ENCODE measurements at regions not wholly inside any gene's neighbourhood (a gene's known extent, or its start where the extent isn't known, plus 50 kb on each side); places are given as distances from the start of the nearest gene placed in this dataset.

DNA sequence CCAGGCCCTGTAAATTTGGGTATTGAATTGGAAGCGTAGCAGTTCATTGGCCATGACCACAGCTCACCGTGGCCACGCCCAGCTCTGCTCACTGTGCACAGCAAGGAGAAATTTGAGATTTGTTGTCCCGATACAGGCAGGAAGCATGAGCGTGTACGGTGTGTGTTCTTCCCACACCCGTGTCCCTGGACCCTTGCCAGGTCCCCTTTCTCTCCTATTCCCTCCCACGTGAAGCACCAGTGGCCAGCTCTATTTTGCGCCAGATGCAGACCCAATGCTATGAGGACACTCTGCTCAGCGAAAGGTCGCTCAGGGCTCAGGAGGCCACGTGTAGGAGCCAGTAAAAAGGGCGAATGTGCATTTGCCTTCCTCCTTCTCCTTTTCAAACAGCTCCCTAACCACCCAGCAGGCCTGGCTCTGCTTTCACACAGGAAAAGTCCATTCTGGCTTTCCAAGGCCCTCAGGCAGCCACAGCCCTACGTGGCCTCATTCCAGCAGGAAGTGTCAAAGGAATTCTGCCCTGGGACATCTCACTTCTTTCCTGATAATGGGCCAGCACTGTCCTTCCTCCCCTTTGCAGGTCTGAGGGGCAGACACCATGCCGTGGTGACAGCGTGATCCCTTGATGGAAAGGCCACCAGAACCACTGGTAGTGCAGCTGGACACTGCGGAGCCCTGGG lies 499.2 kb upstream of the CDH4 start:
- Histone ChIP-seq H3K27me3 (ENCODE audit: control insufficient read depth in 5 of 5, insufficient read depth in 4 of 5, low read length in 5 of 5) (no peaks in the 10 kb centered on the region), H3K27ac (ENCODE audit: low read depth, low read length) (no peak overlapping the region), H3K36me3 (ENCODE audit: control insufficient read depth in 5 of 5, insufficient read depth in 5 of 5, low read length in 5 of 5) (no peaks in the 10 kb centered on the region), H3K4me3 (ENCODE audit: low read depth in 1 of 5, low read length in 5 of 5) (no peak overlapping the region), H3K9ac (ENCODE audit: low read length in 5 of 5) (no peak overlapping the region), H3K9me3 (ENCODE audit: control insufficient read depth in 5 of 5, low read length in 5 of 5) (no peaks in the 10 kb centered on the region), H3K4me1 (ENCODE audit: control insufficient read depth in 5 of 5, insufficient read depth in 5 of 5, low read length in 5 of 5) (peaks cover 0 to 5% (median 0%) of the 10 kb centered on the region in 5 donors)

DNA sequence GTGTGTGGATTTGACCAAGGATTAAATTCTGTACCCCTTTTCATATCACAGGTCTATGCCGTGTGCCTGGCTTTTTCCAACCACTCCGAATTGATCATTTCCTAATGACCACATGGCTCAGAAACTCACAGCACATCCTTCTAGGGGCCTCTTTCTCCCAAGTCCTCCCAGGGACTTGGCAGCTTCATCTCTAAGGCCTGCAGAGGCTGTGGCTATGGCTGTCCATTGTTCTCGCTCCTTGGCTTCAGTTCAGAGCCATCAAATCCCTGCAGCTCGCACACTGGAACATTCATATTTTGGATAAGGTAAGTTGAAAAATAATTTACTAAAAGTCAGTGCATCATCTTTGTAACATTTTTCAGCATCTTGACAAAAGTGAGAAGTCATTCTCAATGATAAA lies 497.2 kb upstream of the CDH4 start:
- no peaks in the 10 kb centered on the region for H3K27me3 ChIP-seq (ENCODE audit: control insufficient read depth in 5 of 5, insufficient read depth in 4 of 5, low read length in 5 of 5)
- H3K36me3 ChIP-seq (ENCODE audit: control insufficient read depth in 5 of 5, insufficient read depth in 5 of 5, low read length in 5 of 5), result no peaks in the 10 kb centered on the region
- no peak overlapping the region for H3K4me3 ChIP-seq (ENCODE audit: low read depth in 1 of 5, low read length in 5 of 5)
- H3K9me3 ChIP-seq (ENCODE audit: control insufficient read depth in 5 of 5, low read length in 5 of 5), result no peaks in the 10 kb centered on the region
- no peak overlapping the region for H3K9ac ChIP-seq (ENCODE audit: low read length in 5 of 5)
- no peak overlapping the region for H3K27ac ChIP-seq (ENCODE audit: low read depth, low read length)
- H3K4me1 ChIP-seq (ENCODE audit: control insufficient read depth in 5 of 5, insufficient read depth in 5 of 5, low read length in 5 of 5), result peaks cover 0 to 5% (median 0%) of the 10 kb centered on the region in 5 donors

DNA sequence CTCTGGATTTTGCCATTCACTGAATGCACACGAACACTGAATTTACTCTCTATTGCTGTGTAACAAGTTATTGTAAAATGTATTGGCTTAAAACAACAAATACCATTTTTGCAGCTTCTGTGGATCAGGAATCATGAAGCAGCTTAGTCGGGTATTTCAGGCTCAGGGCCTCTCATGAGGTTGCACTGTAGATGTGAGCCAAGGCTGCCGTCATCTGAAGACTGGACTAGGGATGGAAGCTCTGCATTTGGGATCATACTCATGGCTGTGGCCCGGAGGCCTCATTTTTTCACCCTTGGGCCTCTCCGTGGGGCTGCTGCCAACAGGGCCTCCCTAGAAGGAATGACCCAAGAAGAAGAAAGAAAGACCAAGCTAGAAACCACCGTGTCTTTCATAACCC lies 492.4 kb upstream of the CDH4 start:
- no peaks in the 10 kb centered on the region for H3K36me3 ChIP-seq (ENCODE audit: control insufficient read depth in 5 of 5, insufficient read depth in 5 of 5, low read length in 5 of 5)
- H3K9me3 ChIP-seq (ENCODE audit: control insufficient read depth in 5 of 5, low read length in 5 of 5), result no peaks in the 10 kb centered on the region
- no peak overlapping the region for H3K9ac ChIP-seq (ENCODE audit: low read length in 5 of 5)
- H3K27ac ChIP-seq (ENCODE audit: low read depth, low read length), result no peak overlapping the region
- H3K4me3 ChIP-seq (ENCODE audit: low read depth in 1 of 5, low read length in 5 of 5), result no peak overlapping the region
- H3K4me1 ChIP-seq (ENCODE audit: control insufficient read depth in 5 of 5, insufficient read depth in 5 of 5, low read length in 5 of 5), result no peaks in the 10 kb centered on the region
- peaks cover 0 to 8% (median 0%) of the 10 kb centered on the region in 5 donors for H3K27me3 ChIP-seq (ENCODE audit: control insufficient read depth in 5 of 5, insufficient read depth in 4 of 5, low read length in 5 of 5)

GRCh38 chr20:60760256-60761000 lies 491.6 kb upstream of the CDH4 start:
- Histone ChIP-seq H3K4me3 (ENCODE audit: low read depth in 1 of 5, low read length in 5 of 5) (no peak overlapping the region), H3K27me3 (ENCODE audit: control insufficient read depth in 5 of 5, insufficient read depth in 4 of 5, low read length in 5 of 5) (peaks cover 0 to 8% (median 0%) of the 10 kb centered on the region in 5 donors), H3K4me1 (ENCODE audit: control insufficient read depth in 5 of 5, insufficient read depth in 5 of 5, low read length in 5 of 5) (no peaks in the 10 kb centered on the region), H3K27ac (ENCODE audit: low read depth, low read length) (no peak overlapping the region), H3K9me3 (ENCODE audit: control insufficient read depth in 5 of 5, low read length in 5 of 5) (no peaks in the 10 kb centered on the region), H3K36me3 (ENCODE audit: control insufficient read depth in 5 of 5, insufficient read depth in 5 of 5, low read length in 5 of 5) (no peaks in the 10 kb centered on the region), H3K9ac (ENCODE audit: low read length in 5 of 5) (no peak overlapping the region)

GRCh38 chr20:60761056-60761455 lies 491.0 kb upstream of the CDH4 start:
- Histone ChIP-seq H3K9me3 (ENCODE audit: control insufficient read depth in 5 of 5, low read length in 5 of 5) (no peaks in the 10 kb centered on the region), H3K36me3 (ENCODE audit: control insufficient read depth in 5 of 5, insufficient read depth in 5 of 5, low read length in 5 of 5) (no peaks in the 10 kb centered on the region), H3K27me3 (ENCODE audit: control insufficient read depth in 5 of 5, insufficient read depth in 4 of 5, low read length in 5 of 5) (peaks cover 0 to 8% (median 0%) of the 10 kb centered on the region in 5 donors)

DNA sequence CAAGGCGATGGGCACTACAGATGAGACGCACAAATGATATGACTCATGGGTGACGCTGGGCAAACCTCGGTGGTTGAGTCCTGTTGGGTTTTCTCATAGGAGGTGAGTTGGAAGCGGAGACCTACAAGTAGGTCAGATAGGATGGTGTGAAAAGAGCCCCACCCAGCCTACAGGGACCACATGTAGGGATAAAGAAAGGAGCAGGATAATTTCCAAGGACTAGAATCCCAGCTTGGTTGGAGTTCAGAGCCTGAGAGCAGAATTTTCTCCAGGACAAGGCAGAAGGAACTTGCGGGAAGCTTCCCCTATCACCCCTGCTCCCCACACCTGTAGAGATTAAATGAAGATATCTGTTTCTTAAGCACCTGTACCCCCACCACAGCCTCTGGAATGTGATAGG lies 489.7 kb upstream of the CDH4 start:
- H3K4me3 ChIP-seq (ENCODE audit: low read depth in 1 of 5, low read length in 5 of 5), result no peak overlapping the region
- H3K36me3 ChIP-seq (ENCODE audit: control insufficient read depth in 5 of 5, insufficient read depth in 5 of 5, low read length in 5 of 5), result no peaks in the 10 kb centered on the region
- H3K27me3 ChIP-seq (ENCODE audit: control insufficient read depth in 5 of 5, insufficient read depth in 4 of 5, low read length in 5 of 5), result peaks cover 0 to 8% (median 0%) of the 10 kb centered on the region in 5 donors
- no peaks in the 10 kb centered on the region for H3K9me3 ChIP-seq (ENCODE audit: control insufficient read depth in 5 of 5, low read length in 5 of 5)
- H3K9ac ChIP-seq (ENCODE audit: low read length in 5 of 5), result no peak overlapping the region
- H3K27ac ChIP-seq (ENCODE audit: low read depth, low read length), result no peak overlapping the region
- H3K4me1 ChIP-seq (ENCODE audit: control insufficient read depth in 5 of 5, insufficient read depth in 5 of 5, low read length in 5 of 5), result no peaks in the 10 kb centered on the region

More at GRCh38 chr20:60761056-60761455, 491.0 kb upstream of the CDH4 start:
- H3K4me1 ChIP-seq (ENCODE audit: control insufficient read depth in 5 of 5, insufficient read depth in 5 of 5, low read length in 5 of 5), result no peaks in the 10 kb centered on the region
- H3K9ac ChIP-seq (ENCODE audit: low read length in 5 of 5), result no peak overlapping the region
- H3K27ac ChIP-seq (ENCODE audit: low read depth, low read length), result no peak overlapping the region
- H3K4me3 ChIP-seq (ENCODE audit: low read depth in 1 of 5, low read length in 5 of 5), result no peak overlapping the region

DNA sequence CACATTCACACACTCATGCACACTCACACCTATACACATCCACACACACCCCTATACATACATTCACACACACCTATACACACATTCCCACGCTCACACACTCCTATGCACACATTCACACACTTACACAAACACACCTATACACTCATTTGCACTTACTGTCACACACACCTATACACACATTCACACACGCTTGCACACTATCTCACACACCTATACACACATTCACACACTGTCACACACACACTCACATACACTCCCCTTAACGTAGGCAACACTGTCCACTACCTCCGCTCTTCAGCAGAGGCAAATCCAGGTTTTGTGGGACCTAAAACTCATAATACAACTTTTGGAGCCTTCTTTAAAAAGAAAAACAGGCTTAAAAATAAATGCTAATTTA lies 487.7 kb upstream of the CDH4 start:
- Histone ChIP-seq H3K27ac (ENCODE audit: low read depth, low read length) (no peak overlapping the region), H3K9me3 (ENCODE audit: control insufficient read depth in 5 of 5, low read length in 5 of 5) (peaks cover 0 to 2% (median 0%) of the 10 kb centered on the region in 5 donors), H3K27me3 (ENCODE audit: control insufficient read depth in 5 of 5, insufficient read depth in 4 of 5, low read length in 5 of 5) (peaks cover 0 to 8% (median 0%) of the 10 kb centered on the region in 5 donors), H3K4me1 (ENCODE audit: control insufficient read depth in 5 of 5, insufficient read depth in 5 of 5, low read length in 5 of 5) (no peaks in the 10 kb centered on the region), H3K9ac (ENCODE audit: low read length in 5 of 5) (no peak overlapping the region), H3K4me3 (ENCODE audit: low read depth in 1 of 5, low read length in 5 of 5) (no peak overlapping the region), H3K36me3 (ENCODE audit: control insufficient read depth in 5 of 5, insufficient read depth in 5 of 5, low read length in 5 of 5) (no peaks in the 10 kb centered on the region)

DNA sequence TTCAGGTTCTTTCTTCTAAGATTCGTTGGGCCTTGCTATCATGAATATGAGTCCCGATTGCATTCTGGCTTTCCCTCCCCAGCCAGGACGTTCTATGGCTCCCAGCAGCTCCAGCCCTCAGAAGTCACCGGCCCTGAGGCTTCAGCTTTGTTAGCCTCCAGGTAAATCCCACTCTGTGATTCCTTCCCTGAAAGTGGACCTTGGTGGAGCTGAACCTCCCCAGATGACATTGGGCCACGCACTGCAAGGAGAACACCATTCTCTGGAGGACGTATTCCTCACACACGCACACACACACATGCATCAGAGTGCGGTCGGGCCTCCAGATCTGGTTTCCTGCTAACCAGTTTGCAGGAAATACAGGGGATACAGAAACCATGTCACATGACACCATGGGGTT lies 487.3 kb upstream of the CDH4 start:
- no peak overlapping the region for H3K27ac ChIP-seq (ENCODE audit: low read depth, low read length)
- H3K4me1 ChIP-seq (ENCODE audit: control insufficient read depth in 5 of 5, insufficient read depth in 5 of 5, low read length in 5 of 5), result no peaks in the 10 kb centered on the region
- no peak overlapping the region for H3K9ac ChIP-seq (ENCODE audit: low read length in 5 of 5)
- peaks cover 0 to 8% (median 0%) of the 10 kb centered on the region in 5 donors for H3K27me3 ChIP-seq (ENCODE audit: control insufficient read depth in 5 of 5, insufficient read depth in 4 of 5, low read length in 5 of 5)
- H3K36me3 ChIP-seq (ENCODE audit: control insufficient read depth in 5 of 5, insufficient read depth in 5 of 5, low read length in 5 of 5), result no peaks in the 10 kb centered on the region
- H3K4me3 ChIP-seq (ENCODE audit: low read depth in 1 of 5, low read length in 5 of 5), result no peak overlapping the region
- peaks cover 0 to 4% (median 0%) of the 10 kb centered on the region in 5 donors for H3K9me3 ChIP-seq (ENCODE audit: control insufficient read depth in 5 of 5, low read length in 5 of 5)

GRCh38 chr20:60765821-60766403 lies 486.1 kb upstream of the CDH4 start:
- no peaks in the 10 kb centered on the region for H3K36me3 ChIP-seq (ENCODE audit: control insufficient read depth in 5 of 5, insufficient read depth in 5 of 5, low read length in 5 of 5)
- no peak overlapping the region for H3K4me3 ChIP-seq (ENCODE audit: low read depth in 1 of 5, low read length in 5 of 5)
- H3K27ac ChIP-seq (ENCODE audit: low read depth, low read length), result no peak overlapping the region
- peaks cover 0 to 6% (median 0%) of the 10 kb centered on the region in 5 donors for H3K27me3 ChIP-seq (ENCODE audit: control insufficient read depth in 5 of 5, insufficient read depth in 4 of 5, low read length in 5 of 5)
- no peak overlapping the region for H3K9ac ChIP-seq (ENCODE audit: low read length in 5 of 5)
- H3K9me3 ChIP-seq (ENCODE audit: control insufficient read depth in 5 of 5, low read length in 5 of 5), result peaks cover 0 to 4% (median 0%) of the 10 kb centered on the region in 5 donors
- H3K4me1 ChIP-seq (ENCODE audit: control insufficient read depth in 5 of 5, insufficient read depth in 5 of 5, low read length in 5 of 5), result no peaks in the 10 kb centered on the region

DNA sequence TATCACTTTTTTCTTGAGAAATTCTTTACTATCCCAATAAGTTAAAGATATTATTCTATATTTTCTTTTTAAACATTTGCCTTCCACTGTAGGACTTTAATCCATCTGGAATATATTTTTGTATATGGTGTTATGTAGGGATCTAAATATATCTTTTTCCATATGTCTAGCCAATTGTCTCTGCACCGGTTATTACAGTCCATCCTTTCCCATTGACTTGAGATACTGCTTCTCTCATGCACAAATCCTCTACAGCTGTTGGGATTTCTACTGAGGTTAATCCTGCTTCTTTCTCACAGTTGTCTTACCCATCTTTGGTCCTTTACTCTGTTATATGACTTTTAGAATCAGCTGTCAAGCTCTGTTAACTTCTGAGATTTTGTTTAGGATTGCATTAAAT lies 483.8 kb upstream of the CDH4 start:
- Histone ChIP-seq H3K4me3 (ENCODE audit: low read depth in 1 of 5, low read length in 5 of 5) (no peak overlapping the region), H3K27me3 (ENCODE audit: control insufficient read depth in 5 of 5, insufficient read depth in 4 of 5, low read length in 5 of 5) (peaks cover 0 to 3% (median 0%) of the 10 kb centered on the region in 5 donors), H3K4me1 (ENCODE audit: control insufficient read depth in 5 of 5, insufficient read depth in 5 of 5, low read length in 5 of 5) (no peaks in the 10 kb centered on the region), H3K9me3 (ENCODE audit: control insufficient read depth in 5 of 5, low read length in 5 of 5) (peaks cover 0 to 4% (median 0%) of the 10 kb centered on the region in 5 donors), H3K36me3 (ENCODE audit: control insufficient read depth in 5 of 5, insufficient read depth in 5 of 5, low read length in 5 of 5) (no peaks in the 10 kb centered on the region), H3K27ac (ENCODE audit: low read depth, low read length) (no peak overlapping the region), H3K9ac (ENCODE audit: low read length in 5 of 5) (no peak overlapping the region)
